SU-DHL-6 (cell line): ENCODE measurements at regions not wholly inside any gene's neighbourhood (a gene's known extent, or its start where the extent isn't known, plus 50 kb on each side); places are given as distances from the start of the nearest gene placed in this dataset.

Experiments used
- H2AFZ ChIP-seq: fragments of 200-600 bp; sonication (generic); 2 replicates; pipeline ENCODE4 v1.6.1; 2014; ENCODE audit warnings: low read depth, mild to moderate bottlenecking, moderate library complexity, mixed read lengths, antibody characterized with exemption, low read length; ENCODE audit not compliant: severe bottlenecking
- H3F3A ChIP-seq: fragments of 200-600 bp; shearing (Covaris generic); 2 replicates; pipeline ENCODE4 v1.6.0; 2016; ENCODE audit warnings: antibody characterized with exemption, mild to moderate bottlenecking; ENCODE audit not compliant: insufficient read depth
- H3K27ac ChIP-seq: fragments of 200-600 bp; sonication (generic); 2 replicates; pipeline ENCODE4 v1.5.1; 2016; ENCODE audit warnings: low read depth, mild to moderate bottlenecking, low read length, moderate library complexity, mixed read lengths
- H3K27me3 ChIP-seq: fragments of 200-600 bp; sonication (generic), shearing (Covaris generic); 2 replicates; pipeline ENCODE4 v1.6.0; 2014; ENCODE audit warnings: mild to moderate bottlenecking, low read length
- H3K36me3 ChIP-seq: fragments of 200-600 bp; sonication (generic); 2 replicates; pipeline ENCODE4 v1.6.1; 2014; ENCODE audit warnings: mild to moderate bottlenecking, low read length, mixed read lengths
- H3K4me2 ChIP-seq: fragments of 300-600, 200-600 bp; shearing (Covaris generic), sonication (generic); 2 replicates; pipeline ENCODE4 v1.6.0; 2014; ENCODE audit warnings: low read length, low read depth, mild to moderate bottlenecking; ENCODE audit not compliant: poor library complexity, severe bottlenecking
- H3K4me3 ChIP-seq: fragments of 200-600 bp; sonication (generic); 2 replicates; pipeline ENCODE4 v1.5.1; 2014; ENCODE audit warnings: antibody characterized with exemption, low read length, mild to moderate bottlenecking, mixed read lengths; ENCODE audit not compliant: insufficient read depth, poor library complexity, severe bottlenecking
- H3K79me2 ChIP-seq: fragments of 200-600 bp; sonication (generic); 2 replicates; pipeline ENCODE4 v1.6.1; 2014; ENCODE audit warnings: mild to moderate bottlenecking, low read length, moderate library complexity; ENCODE audit not compliant: insufficient read depth
- H3K9ac ChIP-seq: fragments of 200-600 bp; sonication (generic); 2 replicates; pipeline ENCODE4 v1.7.0; 2014; ENCODE audit warnings: mild to moderate bottlenecking, low read length
- H3K9me2 ChIP-seq: fragments of 200-600 bp; sonication (generic); replicated peaks from 2 replicates; pipeline ENCODE4 v1.6.1; 2014; ENCODE audit warnings: low read length; ENCODE audit not compliant: insufficient read depth
- H3K9me3 ChIP-seq: fragments of 200-600 bp; sonication (generic); 2 replicates; pipeline ENCODE4 v1.6.1; 2014; ENCODE audit warnings: low read length, mixed read lengths; ENCODE audit not compliant: insufficient read depth
- H4K20me1 ChIP-seq: fragments of 200-600 bp; sonication (generic); 2 replicates; pipeline ENCODE4 v1.6.1; 2014; ENCODE audit warnings: low read depth, mild to moderate bottlenecking, antibody characterized with exemption, low read length, moderate library complexity, mixed read lengths
- EZH2phosphoT487 ChIP-seq: fragments of 200-600 bp; sonication (generic), shearing (Covaris generic); conservative IDR thresholded peaks from 2 replicates; pipeline ENCODE4 v1.6.1; 2018; ENCODE audit warnings: mild to moderate bottlenecking, antibody characterized with exemption, low read length, moderate library complexity, mixed read lengths
- TF ChIP-seq, protein P1 (sequence below): fragments of 200-600 bp; sonication (generic); IDR thresholded peaks from one replicate; pipeline ENCODE4 v1.5.1; 2017; ENCODE audit warnings: antibody characterized with exemption, mild to moderate bottlenecking, low read length, moderate library complexity; ENCODE audit not compliant: insufficient read depth, poor library complexity, severe bottlenecking

DNA sequence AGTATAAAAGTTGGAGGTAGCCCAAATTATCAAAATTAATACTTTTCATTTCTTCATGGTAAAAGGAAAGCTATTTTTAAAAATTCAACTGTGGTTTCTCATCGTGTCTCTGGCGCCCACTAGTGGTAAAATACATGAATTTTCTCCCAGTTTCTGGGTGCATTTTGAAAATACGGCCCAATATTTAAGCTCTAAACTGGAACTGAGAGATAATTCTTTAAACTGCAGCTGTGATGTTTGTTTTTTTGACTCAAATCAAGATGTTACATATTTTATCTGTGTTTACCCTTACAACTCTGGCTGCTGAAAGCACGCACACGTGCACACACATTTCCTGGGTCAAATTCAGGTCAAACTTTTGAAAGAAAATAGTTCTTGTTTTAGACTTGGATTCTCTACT lies 123.9 kb upstream of the ACSL4 start:
- Histone ChIP-seq H3K27ac (no peak overlapping the region), H3F3A (no peaks in the 10 kb centered on the region), H4K20me1 (no peaks in the 10 kb centered on the region), H3K27me3 (no peaks in the 10 kb centered on the region), H3K4me2 (no peak overlapping the region), H3K36me3 (no peaks in the 10 kb centered on the region), H3K9me3 (no peaks in the 10 kb centered on the region), H2AFZ (peak overlapping the region; percentile 34), H3K9me2 (no peaks in the 10 kb centered on the region), H3K9ac (no peak overlapping the region), H3K4me3 (no peak overlapping the region), H3K79me2 (no peaks in the 10 kb centered on the region)
- no peak for TF ChIP-seq EZH2phosphoT487
- TF ChIP-seq, protein P1, sequence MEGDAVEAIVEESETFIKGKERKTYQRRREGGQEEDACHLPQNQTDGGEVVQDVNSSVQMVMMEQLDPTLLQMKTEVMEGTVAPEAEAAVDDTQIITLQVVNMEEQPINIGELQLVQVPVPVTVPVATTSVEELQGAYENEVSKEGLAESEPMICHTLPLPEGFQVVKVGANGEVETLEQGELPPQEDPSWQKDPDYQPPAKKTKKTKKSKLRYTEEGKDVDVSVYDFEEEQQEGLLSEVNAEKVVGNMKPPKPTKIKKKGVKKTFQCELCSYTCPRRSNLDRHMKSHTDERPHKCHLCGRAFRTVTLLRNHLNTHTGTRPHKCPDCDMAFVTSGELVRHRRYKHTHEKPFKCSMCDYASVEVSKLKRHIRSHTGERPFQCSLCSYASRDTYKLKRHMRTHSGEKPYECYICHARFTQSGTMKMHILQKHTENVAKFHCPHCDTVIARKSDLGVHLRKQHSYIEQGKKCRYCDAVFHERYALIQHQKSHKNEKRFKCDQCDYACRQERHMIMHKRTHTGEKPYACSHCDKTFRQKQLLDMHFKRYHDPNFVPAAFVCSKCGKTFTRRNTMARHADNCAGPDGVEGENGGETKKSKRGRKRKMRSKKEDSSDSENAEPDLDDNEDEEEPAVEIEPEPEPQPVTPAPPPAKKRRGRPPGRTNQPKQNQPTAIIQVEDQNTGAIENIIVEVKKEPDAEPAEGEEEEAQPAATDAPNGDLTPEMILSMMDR = peak; percentile 32

DNA sequence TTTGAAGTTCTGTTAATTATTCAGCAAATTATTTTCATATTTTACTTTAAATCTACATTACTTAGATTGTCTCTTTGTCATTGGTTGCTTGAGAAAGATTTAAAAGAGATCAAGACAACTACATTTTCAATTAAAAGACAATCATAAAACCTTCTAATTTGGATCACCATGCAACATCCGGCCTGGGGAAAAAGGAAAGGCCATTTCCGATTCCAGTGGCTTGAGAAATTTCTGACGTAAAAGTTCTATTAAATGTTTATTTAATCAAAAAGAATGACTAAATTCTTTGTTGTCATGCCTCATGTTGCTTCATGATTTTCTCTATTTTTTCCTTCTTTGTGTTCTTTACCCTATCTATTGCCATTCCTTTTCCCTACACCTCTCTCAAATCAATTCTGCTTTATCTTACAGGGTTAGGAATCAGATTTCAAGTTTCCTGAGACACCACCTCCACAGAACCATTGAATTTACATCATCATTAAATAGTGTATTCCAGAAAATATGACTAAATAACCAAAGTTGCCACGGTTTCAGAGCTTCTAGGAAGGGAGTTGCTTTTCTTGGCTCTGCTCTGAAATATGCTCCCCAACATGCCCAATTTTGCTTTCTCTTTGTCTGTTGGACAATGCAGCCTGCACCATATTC lies 124.6 kb upstream of the ACSL4 start:
- H3K4me3 ChIP-seq = no peak overlapping the region
- H3K36me3 ChIP-seq = no peaks in the 10 kb centered on the region
- no peaks in the 10 kb centered on the region for H3K79me2 ChIP-seq
- H4K20me1 ChIP-seq = no peaks in the 10 kb centered on the region
- H3K9ac ChIP-seq = no peak overlapping the region
- H3K27me3 ChIP-seq = no peaks in the 10 kb centered on the region
- no peaks in the 10 kb centered on the region for H3K9me3 ChIP-seq
- H3F3A ChIP-seq = no peaks in the 10 kb centered on the region
- H3K9me2 ChIP-seq = no peaks in the 10 kb centered on the region
- TF ChIP-seq, protein P1 = no peak
- no peak for TF ChIP-seq EZH2phosphoT487
- no peak overlapping the region for H3K4me2 ChIP-seq
- no peak overlapping the region for H2AFZ ChIP-seq
- no peak overlapping the region for H3K27ac ChIP-seq

GRCh38 chrX:109858602-109859341 lies 125.7 kb upstream of the ACSL4 start:
- H3K9me2 ChIP-seq = no peaks in the 10 kb centered on the region
- no peak for TF ChIP-seq EZH2phosphoT487
- no peaks in the 10 kb centered on the region for H3K9me3 ChIP-seq
- H3K27ac ChIP-seq = no peak overlapping the region
- no peak overlapping the region for H3K9ac ChIP-seq
- H3K79me2 ChIP-seq = no peaks in the 10 kb centered on the region
- no peak overlapping the region for H3K4me2 ChIP-seq
- H4K20me1 ChIP-seq = no peaks in the 10 kb centered on the region
- H3F3A ChIP-seq = no peaks in the 10 kb centered on the region
- no peaks in the 10 kb centered on the region for H3K36me3 ChIP-seq
- H3K4me3 ChIP-seq = no peak overlapping the region
- H2AFZ ChIP-seq = no peak overlapping the region
- H3K27me3 ChIP-seq = no peaks in the 10 kb centered on the region

GRCh38 chrX:109859651-109860050 lies 126.6 kb upstream of the ACSL4 start:
- Histone ChIP-seq H3K4me2 (no peak overlapping the region), H4K20me1 (no peaks in the 10 kb centered on the region), H3K9me3 (no peaks in the 10 kb centered on the region), H3K27ac (no peak overlapping the region), H3K9me2 (no peaks in the 10 kb centered on the region), H2AFZ (no peak overlapping the region), H3K27me3 (no peaks in the 10 kb centered on the region), H3F3A (no peaks in the 10 kb centered on the region), H3K36me3 (no peaks in the 10 kb centered on the region), H3K4me3 (no peak overlapping the region), H3K79me2 (no peaks in the 10 kb centered on the region), H3K9ac (no peak overlapping the region)
- TF ChIP-seq EZH2phosphoT487 = no peak
- TF ChIP-seq, protein P1 = no peak
